Ishikawa (cell line): ENCODE measurements at regions not wholly inside any gene's neighbourhood (a gene's known extent, or its start where the extent isn't known, plus 50 kb on each side); places are given as distances from the start of the nearest gene placed in this dataset.

Source experiments
- CEBPB ChIP-seq: IDR thresholded peaks from 2 replicates; pipeline ENCODE4 v1.6.1; 2012
- CREB1 ChIP-seq: IDR thresholded peaks from 2 replicates; pipeline ENCODE4 v1.6.1; 2012; ENCODE audit warnings: low read depth
- EGR1 ChIP-seq: IDR thresholded peaks from 2 replicates; pipeline ENCODE4 v1.6.1; 2012
- EP300 ChIP-seq: IDR thresholded peaks from 2 replicates; pipeline ENCODE4 v1.6.1; 2012; ENCODE audit warnings: borderline replicate concordance
- FOXM1 ChIP-seq: IDR thresholded peaks from 2 replicates; pipeline ENCODE4 v1.6.1; 2012; ENCODE audit warnings: low read depth, borderline replicate concordance
- NFIC ChIP-seq: IDR thresholded peaks from 2 replicates; pipeline ENCODE4 v1.6.1; 2012
- RAD21 ChIP-seq: IDR thresholded peaks from 2 replicates; pipeline ENCODE4 v1.6.1; 2012; ENCODE audit warnings: low read depth
- TAF1 ChIP-seq: IDR thresholded peaks from 2 replicates; pipeline ENCODE4 v1.6.1; 2012; ENCODE audit warnings: low read depth, mild to moderate bottlenecking
- TCF12 ChIP-seq: IDR thresholded peaks from 2 replicates; pipeline ENCODE4 v1.6.1; 2012; ENCODE audit warnings: low read depth
- TEAD4 ChIP-seq: IDR thresholded peaks from 2 replicates; pipeline ENCODE4 v1.6.1; 2012
- USF1 ChIP-seq: IDR thresholded peaks from 2 replicates; pipeline ENCODE4 v1.6.1; 2012
- YY1 ChIP-seq: IDR thresholded peaks from 2 replicates; pipeline ENCODE4 v1.6.1; 2012; ENCODE audit warnings: low read depth
- ZBTB7A ChIP-seq: IDR thresholded peaks from 2 replicates; pipeline ENCODE4 v1.6.1; 2012; ENCODE audit warnings: low read depth
- TF ChIP-seq, protein P1 (sequence below): IDR thresholded peaks from 2 replicates; pipeline ENCODE4 v1.6.1; 2012
- TF ChIP-seq, protein P2 (sequence below): IDR thresholded peaks from 2 replicates; pipeline ENCODE4 v1.6.1; 2012; ENCODE audit warnings: low read depth, mild to moderate bottlenecking

GRCh38 chr2:21279525-21279924 lies 155.8 kb downstream of the TDRD15 start:
- TF ChIP-seq ZBTB7A (no peak), FOXM1 (no peak), YY1 (no peak), EGR1 (no peak), CEBPB (no peak), TEAD4 (no peak), USF1 (no peak)

GRCh38 chr2:21280793-21281192 lies 157.0 kb downstream of the TDRD15 start:
- TF ChIP-seq TEAD4 = no peak
- TF ChIP-seq, protein P1, sequence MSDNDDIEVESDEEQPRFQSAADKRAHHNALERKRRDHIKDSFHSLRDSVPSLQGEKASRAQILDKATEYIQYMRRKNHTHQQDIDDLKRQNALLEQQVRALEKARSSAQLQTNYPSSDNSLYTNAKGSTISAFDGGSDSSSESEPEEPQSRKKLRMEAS = no peak
- no peak for TF ChIP-seq CREB1
- no peak for TF ChIP-seq NFIC
- no peak for TF ChIP-seq FOXM1
- no peak for TF ChIP-seq CEBPB
- no peak for TF ChIP-seq TAF1
- TF ChIP-seq EP300 = no peak
- TF ChIP-seq YY1 = no peak
- TF ChIP-seq, protein P2, sequence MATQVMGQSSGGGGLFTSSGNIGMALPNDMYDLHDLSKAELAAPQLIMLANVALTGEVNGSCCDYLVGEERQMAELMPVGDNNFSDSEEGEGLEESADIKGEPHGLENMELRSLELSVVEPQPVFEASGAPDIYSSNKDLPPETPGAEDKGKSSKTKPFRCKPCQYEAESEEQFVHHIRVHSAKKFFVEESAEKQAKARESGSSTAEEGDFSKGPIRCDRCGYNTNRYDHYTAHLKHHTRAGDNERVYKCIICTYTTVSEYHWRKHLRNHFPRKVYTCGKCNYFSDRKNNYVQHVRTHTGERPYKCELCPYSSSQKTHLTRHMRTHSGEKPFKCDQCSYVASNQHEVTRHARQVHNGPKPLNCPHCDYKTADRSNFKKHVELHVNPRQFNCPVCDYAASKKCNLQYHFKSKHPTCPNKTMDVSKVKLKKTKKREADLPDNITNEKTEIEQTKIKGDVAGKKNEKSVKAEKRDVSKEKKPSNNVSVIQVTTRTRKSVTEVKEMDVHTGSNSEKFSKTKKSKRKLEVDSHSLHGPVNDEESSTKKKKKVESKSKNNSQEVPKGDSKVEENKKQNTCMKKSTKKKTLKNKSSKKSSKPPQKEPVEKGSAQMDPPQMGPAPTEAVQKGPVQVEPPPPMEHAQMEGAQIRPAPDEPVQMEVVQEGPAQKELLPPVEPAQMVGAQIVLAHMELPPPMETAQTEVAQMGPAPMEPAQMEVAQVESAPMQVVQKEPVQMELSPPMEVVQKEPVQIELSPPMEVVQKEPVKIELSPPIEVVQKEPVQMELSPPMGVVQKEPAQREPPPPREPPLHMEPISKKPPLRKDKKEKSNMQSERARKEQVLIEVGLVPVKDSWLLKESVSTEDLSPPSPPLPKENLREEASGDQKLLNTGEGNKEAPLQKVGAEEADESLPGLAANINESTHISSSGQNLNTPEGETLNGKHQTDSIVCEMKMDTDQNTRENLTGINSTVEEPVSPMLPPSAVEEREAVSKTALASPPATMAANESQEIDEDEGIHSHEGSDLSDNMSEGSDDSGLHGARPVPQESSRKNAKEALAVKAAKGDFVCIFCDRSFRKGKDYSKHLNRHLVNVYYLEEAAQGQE = no peak
- no peak for TF ChIP-seq RAD21
- TF ChIP-seq TCF12 = no peak
- no peak for TF ChIP-seq ZBTB7A
- no peak for TF ChIP-seq EGR1
- no peak for TF ChIP-seq USF1

GRCh38 chr2:21281384-21281783 lies 157.6 kb downstream of the TDRD15 start:
- TF ChIP-seq, protein P1 = no peak
- TF ChIP-seq FOXM1 = no peak
- TF ChIP-seq CREB1 = no peak
- no peak for TF ChIP-seq TEAD4
- TF ChIP-seq, protein P2 = no peak
- no peak for TF ChIP-seq TAF1
- TF ChIP-seq USF1 = no peak
- TF ChIP-seq CEBPB = no peak
- TF ChIP-seq ZBTB7A = no peak
- no peak for TF ChIP-seq TCF12

DNA sequence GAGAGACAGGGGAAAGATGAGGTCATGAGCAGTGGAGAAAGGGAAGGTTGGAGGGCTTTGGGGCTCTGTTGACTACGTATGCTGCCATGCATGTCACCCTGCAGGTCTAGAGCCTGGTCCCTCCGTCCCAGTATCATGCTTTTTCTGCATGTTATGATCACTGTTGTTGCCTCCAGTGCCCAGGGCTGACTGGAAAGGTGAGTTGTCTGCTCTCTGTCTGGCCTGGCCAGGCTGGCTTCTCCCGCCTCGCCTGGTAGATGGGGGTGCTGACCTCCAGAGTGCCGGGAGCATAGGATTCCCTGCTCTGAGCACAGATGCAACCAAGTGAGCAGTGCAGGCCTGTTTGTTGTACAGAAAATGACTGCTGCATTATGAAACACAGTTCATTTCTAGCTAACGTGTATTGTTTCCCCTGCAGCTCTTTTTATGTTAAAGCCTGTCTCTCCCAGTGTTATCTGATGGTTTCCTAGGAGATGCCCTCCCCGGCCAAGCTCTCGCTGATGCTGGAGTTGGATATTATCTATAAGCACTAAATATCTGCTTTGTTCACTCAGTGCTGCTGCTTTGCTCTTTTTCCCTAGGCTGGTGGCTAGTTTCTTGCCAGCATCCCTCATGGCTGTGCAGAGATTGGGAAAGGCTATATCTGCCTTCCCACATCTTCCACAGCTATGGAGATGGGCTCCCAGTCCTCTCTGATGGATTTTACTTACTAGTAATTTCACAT lies 158.2 kb downstream of the TDRD15 start:
- TF ChIP-seq ZBTB7A (no peak), TCF12 (no peak), EP300 (no peak), TAF1 (no peak)

DNA sequence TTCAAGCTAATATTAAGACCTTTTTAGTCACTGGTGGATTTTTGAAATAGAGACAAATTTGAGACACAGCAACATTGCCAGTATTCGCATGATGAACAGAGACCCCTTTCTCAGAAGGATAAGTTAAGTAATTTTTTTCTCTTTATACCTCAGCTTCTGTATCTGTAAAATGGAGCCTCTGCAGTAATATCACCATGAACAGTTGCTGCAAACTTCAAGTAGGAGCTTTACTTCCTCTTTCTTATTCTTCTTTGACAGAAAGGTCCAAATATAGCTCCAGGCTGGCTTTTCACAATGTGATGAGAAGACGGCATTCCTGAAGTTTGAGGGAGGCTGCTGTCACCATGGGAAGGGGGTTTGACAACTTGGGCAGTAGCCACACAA lies 158.7 kb downstream of the TDRD15 start:
- TF ChIP-seq USF1 (no peak), TAF1 (no peak), CREB1 (no peak), YY1 (no peak), TEAD4 (no peak), NFIC (no peak), FOXM1 (no peak), EP300 (no peak), TCF12 (no peak), ZBTB7A (no peak), CEBPB (no peak), EGR1 (no peak), RAD21 (no peak)
- TF ChIP-seq, protein P2 = no peak
- TF ChIP-seq, protein P1 = no peak
